KMS-11 (cell line): ENCODE measurements at regions not wholly inside any gene's neighbourhood (a gene's known extent, or its start where the extent isn't known, plus 50 kb on each side); places are given as distances from the start of the nearest gene placed in this dataset.

Experiments
- H2AFZ ChIP-seq: fragments of 200-600 bp; sonication (generic); 2 replicates; pipeline ENCODE4 v1.6.1; 2016; ENCODE audit warnings: antibody characterized with exemption, mixed run types, low read depth
- H3K27ac ChIP-seq: fragments of 200-600 bp; sonication (generic); 2 replicates; pipeline ENCODE4 v1.6.1; 2016; ENCODE audit warnings: mild to moderate bottlenecking, mixed run types
- H3K27me3 ChIP-seq: fragments of 200-600 bp; sonication (generic); 2 replicates; pipeline ENCODE4 v1.6.1; 2017; ENCODE audit warnings: mild to moderate bottlenecking, low read depth, mixed run types, moderate library complexity; ENCODE audit not compliant: insufficient read depth
- H3K36me3 ChIP-seq: fragments of 200-600 bp; sonication (generic); 2 replicates; pipeline ENCODE4 v1.6.1; 2017; ENCODE audit warnings: mild to moderate bottlenecking, mixed run types; ENCODE audit not compliant: insufficient read depth
- H3K4me1 ChIP-seq: fragments of 200-600 bp; sonication (generic); 2 replicates; pipeline ENCODE4 v1.6.1; 2016; ENCODE audit warnings: mild to moderate bottlenecking, low read depth, mixed run types; ENCODE audit not compliant: poor library complexity, severe bottlenecking
- H3K4me2 ChIP-seq: fragments of 200-600 bp; sonication (generic); 2 replicates; pipeline ENCODE4 v1.7.0; 2016; ENCODE audit warnings: mild to moderate bottlenecking, mixed run types
- H3K4me3 ChIP-seq: fragments of 200-600 bp; sonication (generic); IDR thresholded peaks from 2 replicates; pipeline ENCODE4 v1.6.1; 2017; ENCODE audit warnings: low read depth, low read length, mixed read lengths; ENCODE audit not compliant: insufficient read depth
- H3K79me2 ChIP-seq: fragments of 200-600 bp; sonication (generic); 2 replicates; pipeline ENCODE4 v1.6.1; 2016; ENCODE audit warnings: low read depth, mixed run types; ENCODE audit not compliant: insufficient read depth
- H3K9ac ChIP-seq: fragments of 200-600 bp; sonication (generic); 2 replicates; pipeline ENCODE4 v1.6.1; 2016; ENCODE audit warnings: mild to moderate bottlenecking, mixed run types
- H4K20me1 ChIP-seq: fragments of 200-600 bp; sonication (generic); 2 replicates; pipeline ENCODE4 v1.6.1; 2016; ENCODE audit warnings: mild to moderate bottlenecking, mixed run types; ENCODE audit not compliant: insufficient read depth
- TF ChIP-seq, protein P1 (sequence below): fragments of 200-600 bp; sonication (generic); conservative IDR thresholded peaks from 2 replicates; pipeline ENCODE4 v1.6.1; 2017; ENCODE audit warnings: low read depth, mild to moderate bottlenecking, antibody characterized with exemption, low read length, moderate library complexity, mixed read lengths

DNA sequence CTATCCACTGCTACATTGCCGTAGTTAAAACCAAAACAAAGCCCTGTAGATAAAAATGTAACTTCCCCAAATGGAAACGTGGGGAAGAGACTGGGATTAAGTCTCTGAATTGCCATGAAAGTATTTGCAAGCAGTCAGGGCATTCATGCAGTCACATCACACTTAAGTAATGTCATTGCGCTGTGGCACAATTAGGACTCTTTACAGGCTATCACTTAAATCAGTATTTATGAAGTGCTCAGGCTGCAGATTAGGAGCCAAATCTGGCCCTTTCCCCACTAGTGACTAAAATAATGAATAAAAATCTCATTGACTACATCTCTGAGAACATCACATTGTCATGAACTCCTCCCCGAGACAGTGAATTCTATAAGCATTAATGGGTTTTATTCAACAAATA, 300.9 kb downstream of the ICOS start:
- Histone ChIP-seq H3K36me3 (no peaks in the 10 kb centered on the region), H3K4me2 (no peak overlapping the region), H3K27me3 (no peaks in the 10 kb centered on the region), H4K20me1 (no peaks in the 10 kb centered on the region), H2AFZ (no peak overlapping the region), H3K27ac (no peak overlapping the region), H3K4me3 (no peak overlapping the region), H3K4me1 (no peaks in the 10 kb centered on the region), H3K9ac (no peak overlapping the region), H3K79me2 (no peaks in the 10 kb centered on the region)
- TF ChIP-seq, protein P1, sequence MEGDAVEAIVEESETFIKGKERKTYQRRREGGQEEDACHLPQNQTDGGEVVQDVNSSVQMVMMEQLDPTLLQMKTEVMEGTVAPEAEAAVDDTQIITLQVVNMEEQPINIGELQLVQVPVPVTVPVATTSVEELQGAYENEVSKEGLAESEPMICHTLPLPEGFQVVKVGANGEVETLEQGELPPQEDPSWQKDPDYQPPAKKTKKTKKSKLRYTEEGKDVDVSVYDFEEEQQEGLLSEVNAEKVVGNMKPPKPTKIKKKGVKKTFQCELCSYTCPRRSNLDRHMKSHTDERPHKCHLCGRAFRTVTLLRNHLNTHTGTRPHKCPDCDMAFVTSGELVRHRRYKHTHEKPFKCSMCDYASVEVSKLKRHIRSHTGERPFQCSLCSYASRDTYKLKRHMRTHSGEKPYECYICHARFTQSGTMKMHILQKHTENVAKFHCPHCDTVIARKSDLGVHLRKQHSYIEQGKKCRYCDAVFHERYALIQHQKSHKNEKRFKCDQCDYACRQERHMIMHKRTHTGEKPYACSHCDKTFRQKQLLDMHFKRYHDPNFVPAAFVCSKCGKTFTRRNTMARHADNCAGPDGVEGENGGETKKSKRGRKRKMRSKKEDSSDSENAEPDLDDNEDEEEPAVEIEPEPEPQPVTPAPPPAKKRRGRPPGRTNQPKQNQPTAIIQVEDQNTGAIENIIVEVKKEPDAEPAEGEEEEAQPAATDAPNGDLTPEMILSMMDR, result no peak

DNA sequence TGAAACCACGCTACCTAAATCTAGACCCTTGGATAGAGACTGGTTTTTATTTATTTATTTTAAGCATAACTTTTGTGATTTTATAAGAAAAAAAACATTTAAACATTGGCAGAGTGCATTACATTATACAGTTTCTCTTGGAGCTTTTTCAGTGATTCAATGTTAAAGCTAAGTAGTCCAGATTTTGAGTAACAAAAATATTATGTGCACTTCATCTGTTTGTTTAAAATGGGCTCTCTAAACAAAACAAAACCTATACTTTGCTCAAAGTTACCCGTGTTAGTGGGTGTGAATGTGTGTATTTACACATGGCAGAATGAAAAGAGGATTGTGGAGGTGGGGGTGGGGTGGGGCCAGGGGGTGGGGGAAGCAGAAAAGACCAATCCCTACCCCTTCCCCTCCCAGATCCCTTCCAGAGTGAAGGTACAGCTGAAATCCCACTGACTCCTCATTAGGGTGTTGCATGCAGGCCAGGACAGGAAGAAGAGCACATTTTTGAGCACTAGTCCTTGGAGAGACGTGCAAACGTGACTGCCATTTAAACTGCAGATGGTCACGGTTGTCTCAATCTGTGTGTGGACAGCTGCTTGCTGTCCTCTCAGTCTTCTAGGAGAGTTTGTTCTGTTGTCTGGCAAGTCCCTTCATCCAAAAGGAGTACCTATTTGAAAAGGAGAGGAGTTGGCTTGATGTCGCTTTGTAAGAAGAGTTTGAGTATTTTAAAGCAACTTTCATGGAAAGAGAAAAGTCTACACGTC, 303.0 kb downstream of the ICOS start:
- TF ChIP-seq, protein P1, result no peak

DNA sequence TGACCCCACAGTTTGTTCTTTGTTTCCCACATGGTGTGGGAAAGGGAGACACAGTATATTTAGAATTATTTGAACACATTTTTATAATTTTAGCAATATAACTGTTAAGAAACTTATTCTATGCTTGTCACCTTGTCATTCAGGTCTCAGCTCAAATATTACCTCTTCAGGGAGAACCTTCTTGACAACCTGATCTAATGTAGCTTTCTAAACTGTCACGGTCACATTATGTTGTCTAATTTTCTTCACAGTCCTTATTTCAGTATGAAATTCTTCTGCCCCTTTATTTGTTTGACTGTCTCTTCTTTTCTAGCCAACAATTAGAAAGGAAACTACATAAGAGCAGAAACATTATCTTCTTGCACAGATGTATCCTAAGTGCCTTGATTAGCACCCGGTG, 304.3 kb upstream of the PARD3B start:
- Histone ChIP-seq H3K4me1 (no peaks in the 10 kb centered on the region), H3K4me3 (no peak overlapping the region), H4K20me1 (no peaks in the 10 kb centered on the region), H3K27me3 (no peaks in the 10 kb centered on the region), H3K36me3 (no peaks in the 10 kb centered on the region), H3K27ac (no peak overlapping the region), H3K4me2 (no peak overlapping the region), H2AFZ (no peak overlapping the region), H3K9ac (no peak overlapping the region), H3K79me2 (no peaks in the 10 kb centered on the region)
- TF ChIP-seq, protein P1, result no peak

More for the DNA sequence above, 303.0 kb downstream of the ICOS start:
- H3K4me1 ChIP-seq, result no peaks in the 10 kb centered on the region
- H3K27ac ChIP-seq, result no peak overlapping the region
- no peak overlapping the region for H3K4me2 ChIP-seq
- H3K36me3 ChIP-seq, result no peaks in the 10 kb centered on the region
- H4K20me1 ChIP-seq, result no peaks in the 10 kb centered on the region
- no peaks in the 10 kb centered on the region for H3K27me3 ChIP-seq
- H2AFZ ChIP-seq, result no peak overlapping the region
- no peak overlapping the region for H3K9ac ChIP-seq
- H3K4me3 ChIP-seq, result no peak overlapping the region
- no peaks in the 10 kb centered on the region for H3K79me2 ChIP-seq

DNA sequence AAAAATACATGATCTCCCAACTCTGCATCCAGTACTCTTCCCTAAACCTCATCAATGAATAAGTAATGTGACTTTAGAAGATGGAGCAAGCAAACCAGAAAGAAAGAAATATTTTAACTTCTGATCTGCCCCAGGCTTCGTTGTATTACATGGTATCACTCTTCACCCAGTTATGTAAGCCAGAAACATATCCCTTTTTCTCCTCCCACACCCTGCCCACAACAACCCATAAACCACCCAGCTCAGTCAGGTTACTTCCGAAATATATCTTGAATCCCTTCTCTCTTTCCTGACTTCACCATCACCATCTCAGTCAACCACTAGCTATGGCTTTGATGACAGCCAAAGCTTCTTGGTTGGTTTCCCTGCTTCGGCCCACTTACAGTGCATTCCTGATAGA, 295.8 kb upstream of the PARD3B start:
- Histone ChIP-seq H3K79me2 (no peaks in the 10 kb centered on the region), H3K36me3 (no peaks in the 10 kb centered on the region), H3K27me3 (peaks cover 40% of the 10 kb centered on the region), H3K4me1 (peaks cover 41% of the 10 kb centered on the region), H3K27ac (no peak overlapping the region), H3K4me3 (no peak overlapping the region), H3K4me2 (no peak overlapping the region), H3K9ac (no peak overlapping the region), H4K20me1 (no peaks in the 10 kb centered on the region), H2AFZ (no peak overlapping the region)
- TF ChIP-seq, protein P1, result no peak
